A549 (cell line): ENCODE measurements at regions not wholly inside any gene's neighbourhood (a gene's known extent, or its start where the extent isn't known, plus 50 kb on each side); places are given as distances from the start of the nearest gene placed in this dataset.

Experiments
- ATAC-seq, 2 experiments: fragments of 200-7000 bp in 1 of 2; fragments of >200 bp in 1 of 2; cut with Nextera tagmentation in 1 of 2; cut with Tn5 transposase in 1 of 2; 3 replicates each; pipeline versions ENCODE4 v1.8.0 to v1.9.1; 2018 to 2020; ENCODE audit warnings: mild to moderate bottlenecking in 1 of 2, moderate library complexity in 1 of 2
- CTCF ChIA-PET: fragments of 300-600 bp; sonication (Branson Sonifier 250); formaldehyde crosslinking; extraction: SDS; loops from one replicate; lab custom pipeline; 2021; ENCODE audit warnings: antibody characterized with exemption, inconsistent platforms; lab: Yijun Ruan, JAX
- POLR2A ChIA-PET: fragments of 350-600 bp; formaldehyde crosslinking; extraction: SDS; loops from one replicate; lab custom pipeline; 2021; ENCODE audit warnings: antibody characterized with exemption, inconsistent platforms; lab: Yijun Ruan, JAX
- DNase-seq, 2 experiments: peaks; one replicate each; pipeline versions ENCODE4 v3.0.0 to v3.0.0-alpha.2; 2011 to 2016; ENCODE audit warnings: low read depth in 1 of 2, low spot score in 1 of 2
- FAIRE-seq: peaks from 2 replicates; lab custom pipeline; 2011; peaks lifted over from hg19 to GRCh38; lab: Jason Lieb, UNC
- H3K27ac ChIP-seq, 2 experiments: fragments of >200 bp; sonication (Bioruptor Twin); formaldehyde crosslinking; 3 replicates each; pipeline ENCODE4 v1.5.1; 2016 to 2017
- H3K4me1 ChIP-seq: fragments of >200 bp; sonication (Bioruptor Twin); formaldehyde crosslinking; 3 replicates; pipeline ENCODE4 v1.6.1; 2016
- H3K4me2 ChIP-seq: fragments of >200 bp; sonication (Bioruptor Twin); formaldehyde crosslinking; 3 replicates; pipeline ENCODE4 v1.6.1; 2016
- H3K4me3 ChIP-seq: fragments of >200 bp; sonication (Bioruptor Twin); formaldehyde crosslinking; 3 replicates; pipeline ENCODE4 v1.5.1; 2016
- H3K9me3 ChIP-seq: fragments of >200 bp; sonication (Bioruptor Twin); formaldehyde crosslinking; 3 replicates; pipeline ENCODE4 v1.6.1; 2016
- BHLHE40 ChIP-seq: IDR thresholded peaks from 2 replicates; pipeline ENCODE4 v1.6.1; 2012; ENCODE audit warnings: low read depth, low read length, inconsistent platforms
- CBX8 ChIP-seq: fragments of 200-600 bp; sonication (generic); IDR thresholded peaks from 2 replicates; pipeline ENCODE4 v1.6.1; 2016
- CEBPB ChIP-seq, 2 experiments: fragments of >200 bp in 1 of 2; sonication (Bioruptor Twin) in 1 of 2; formaldehyde crosslinking in 1 of 2; IDR thresholded peaks; 2 replicates each; pipeline ENCODE4 v1.6.1; 2012 to 2016
- EHMT2 ChIP-seq: fragments of 200-600 bp; sonication (generic); IDR thresholded peaks from 2 replicates; pipeline ENCODE4 v1.6.1; 2016; ENCODE audit warnings: antibody characterized with exemption, low read depth, mild to moderate bottlenecking, moderate library complexity
- ELK1 ChIP-seq: fragments of 150-350 bp; IDR thresholded peaks from 2 replicates; pipeline ENCODE4 v1.6.1; 2014; ENCODE audit warnings: low read depth, mild to moderate bottlenecking, low read length
- FOSL2 ChIP-seq, 2 experiments: fragments of 450-650 bp in 1 of 2; fragments of >200 bp in 1 of 2; sonication (Bioruptor Twin) in 1 of 2; formaldehyde crosslinking; IDR thresholded peaks; 2 replicates each; pipeline versions ENCODE4 v1.5.0 to v1.6.1; 2016 to 2020; ENCODE audit warnings: mild to moderate bottlenecking in 1 of 2, moderate library complexity in 1 of 2
- GATA3 ChIP-seq: IDR thresholded peaks from 2 replicates; pipeline ENCODE4 v1.6.1; 2012; ENCODE audit warnings: borderline replicate concordance
- HDAC2 ChIP-seq: fragments of 200-600 bp; sonication (generic); IDR thresholded peaks from 2 replicates; pipeline ENCODE4 v1.6.1; 2016
- HOXB13 ChIP-seq: fragments of 250-450 bp; sonication (Bioruptor Pico); IDR thresholded peaks from 2 replicates; pipeline ENCODE4 v1.5.0; 2020; ENCODE audit warnings: low read depth, mild to moderate bottlenecking, moderate library complexity
- JUNB ChIP-seq: fragments of >200 bp; sonication (Bioruptor Twin); formaldehyde crosslinking; IDR thresholded peaks from 2 replicates; pipeline ENCODE4 v1.6.1; 2016
- MAFK ChIP-seq: fragments of 450-650 bp; IDR thresholded peaks from 2 replicates; pipeline ENCODE4 v1.6.1; 2014; ENCODE audit not compliant: partially characterized antibody
- MAZ ChIP-seq: fragments of 150-350 bp; IDR thresholded peaks from 2 replicates; pipeline ENCODE4 v1.6.1; 2014; ENCODE audit warnings: antibody characterized with exemption, low read depth, low read length, borderline replicate concordance
- RAD21 ChIP-seq, 2 experiments: fragments of >200 bp in 1 of 2; sonication (Bioruptor Twin) in 1 of 2; formaldehyde crosslinking in 1 of 2; IDR thresholded peaks in 1 of 2; conservative IDR thresholded peaks in 1 of 2; 2 replicates in 1 of 2; 3 replicates in 1 of 2; pipeline ENCODE4 v1.6.1; 2012 to 2018; ENCODE audit warnings: inconsistent platforms in 1 of 2
- RARB ChIP-seq: fragments of 250-450 bp; sonication (Bioruptor Pico); IDR thresholded peaks from 2 replicates; pipeline ENCODE4 v1.8.0; 2021; ENCODE audit warnings: mild to moderate bottlenecking, moderate library complexity
- RCOR1 ChIP-seq: fragments of 150-350 bp; IDR thresholded peaks from 2 replicates; pipeline ENCODE4 v1.6.1; 2014; ENCODE audit warnings: antibody characterized with exemption, low read length, low read depth
- RFX5 ChIP-seq: fragments of 450-650 bp; IDR thresholded peaks from 2 replicates; pipeline ENCODE4 v1.7.1; 2014; ENCODE audit warnings: antibody characterized with exemption, mild to moderate bottlenecking, moderate library complexity
- TFCP2L1 ChIP-seq: fragments of 250-450 bp; sonication (Bioruptor Pico); IDR thresholded peaks from 2 replicates; pipeline ENCODE4 v1.5.0; 2021; ENCODE audit warnings: mild to moderate bottlenecking
- ZC3H11A ChIP-seq: fragments of 450-650 bp; IDR thresholded peaks from 2 replicates; pipeline ENCODE4 v1.6.1; 2014; ENCODE audit warnings: antibody characterized with exemption, mild to moderate bottlenecking
- ZFP36 ChIP-seq: fragments of 450-650 bp; IDR thresholded peaks from 2 replicates; pipeline ENCODE4 v1.6.1; 2014; ENCODE audit warnings: borderline replicate concordance; ENCODE audit not compliant: partially characterized antibody
- ZNF302 ChIP-seq: fragments of 250-450 bp; sonication (Bioruptor Pico); IDR thresholded peaks from 2 replicates; pipeline ENCODE4 v1.9.0; 2021; ENCODE audit warnings: inconsistent platforms, mild to moderate bottlenecking, moderate library complexity
- WGBS: methylation state at CpG from one replicate; pipeline ENCODE4 v1.1.6; 2017; ENCODE audit errors: missing lambda C conversion rate; 5-methylcytosine and 5-hydroxymethylcytosine counted together
- TF ChIP-seq, protein P1 (sequence below): fragments of 450-650 bp; IDR thresholded peaks from 2 replicates; pipeline ENCODE4 v1.6.1; 2014; ENCODE audit warnings: antibody characterized with exemption
- TF ChIP-seq, protein P2 (sequence below): fragments of >200 bp; sonication (Bioruptor Twin); formaldehyde crosslinking; IDR thresholded peaks from 3 replicates; pipeline ENCODE4 v1.6.1; 2016
- TF ChIP-seq, protein P3 (sequence below): fragments of >200 bp; sonication (Bioruptor Twin); formaldehyde crosslinking; IDR thresholded peaks from 2 replicates; pipeline ENCODE4 v1.6.1; 2016
- TF ChIP-seq, protein P4 (sequence below): fragments of 200-600 bp; sonication (generic); IDR thresholded peaks from 2 replicates; pipeline ENCODE4 v1.6.1; 2016; ENCODE audit warnings: antibody characterized with exemption, mild to moderate bottlenecking, moderate library complexity
- TF ChIP-seq, protein P5 (sequence below): IDR thresholded peaks from 2 replicates; pipeline ENCODE4 v1.6.1; 2012; ENCODE audit warnings: low read depth, borderline replicate concordance

DNA sequence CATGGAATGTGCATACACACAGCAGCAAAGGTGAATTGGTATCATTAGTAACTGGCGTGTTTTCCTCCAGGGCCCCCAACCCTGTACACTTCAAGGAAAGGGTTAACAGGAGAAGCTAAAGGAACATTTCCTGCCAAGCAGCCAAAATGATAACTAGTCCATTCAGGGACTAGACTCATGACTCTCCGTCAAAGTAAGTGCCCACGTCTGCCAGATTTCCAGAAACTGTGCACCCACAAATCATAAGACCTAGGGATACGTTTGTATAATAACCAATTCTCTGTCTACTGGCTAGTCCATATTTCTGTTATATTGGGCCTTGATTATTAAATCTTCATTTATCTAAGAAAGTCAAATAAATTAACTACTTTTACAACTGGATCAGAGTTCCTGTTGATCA lies 76.0 kb upstream of the NHSL1 start:
- no peak overlapping the region for H3K27ac ChIP-seq
- no peak for FAIRE-seq
- H3K4me1 ChIP-seq = no peaks in the 10 kb centered on the region
- TF ChIP-seq, protein P1, sequence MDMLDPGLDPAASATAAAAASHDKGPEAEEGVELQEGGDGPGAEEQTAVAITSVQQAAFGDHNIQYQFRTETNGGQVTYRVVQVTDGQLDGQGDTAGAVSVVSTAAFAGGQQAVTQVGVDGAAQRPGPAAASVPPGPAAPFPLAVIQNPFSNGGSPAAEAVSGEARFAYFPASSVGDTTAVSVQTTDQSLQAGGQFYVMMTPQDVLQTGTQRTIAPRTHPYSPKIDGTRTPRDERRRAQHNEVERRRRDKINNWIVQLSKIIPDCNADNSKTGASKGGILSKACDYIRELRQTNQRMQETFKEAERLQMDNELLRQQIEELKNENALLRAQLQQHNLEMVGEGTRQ = no peak
- TF ChIP-seq BHLHE40 (no peak), ZC3H11A (no peak), RCOR1 (no peak), ELK1 (no peak), GATA3 (no peak), FOSL2 (IDR thresholded peaks at IDR 0.05) (no peak), FOSL2 (CRISPR knock-in tag; IDR thresholded peaks at IDR 0.05) (no peak), EHMT2 (no peak), CEBPB (IDR thresholded peaks at IDR 0.05) (no peak), MAFK (no peak), TFCP2L1 (CRISPR knock-in tag) (no peak), MAZ (no peak), ZNF302 (CRISPR knock-in tag) (no peak), RFX5 (no peak), HDAC2 (no peak), HOXB13 (CRISPR knock-in tag) (no peak)
- TF ChIP-seq, protein P2, sequence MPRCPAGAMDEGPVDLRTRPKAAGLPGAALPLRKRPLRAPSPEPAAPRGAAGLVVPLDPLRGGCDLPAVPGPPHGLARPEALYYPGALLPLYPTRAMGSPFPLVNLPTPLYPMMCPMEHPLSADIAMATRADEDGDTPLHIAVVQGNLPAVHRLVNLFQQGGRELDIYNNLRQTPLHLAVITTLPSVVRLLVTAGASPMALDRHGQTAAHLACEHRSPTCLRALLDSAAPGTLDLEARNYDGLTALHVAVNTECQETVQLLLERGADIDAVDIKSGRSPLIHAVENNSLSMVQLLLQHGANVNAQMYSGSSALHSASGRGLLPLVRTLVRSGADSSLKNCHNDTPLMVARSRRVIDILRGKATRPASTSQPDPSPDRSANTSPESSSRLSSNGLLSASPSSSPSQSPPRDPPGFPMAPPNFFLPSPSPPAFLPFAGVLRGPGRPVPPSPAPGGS = no peak
- ChIA-PET CTCF (interaction anchor here (2.9 kb wide), 1 partner anchor 14 kb away, joined by 18 read pairs; no protein-coding TSS in a partner anchor), POLR2A (no interaction called here)
- 93% methylated on average over 4 of the region's 4 CpGs for WGBS
- H3K4me2 ChIP-seq = no peak overlapping the region
- DNase-seq = no peak
- no peak overlapping the region for H3K4me3 ChIP-seq
- H3K9me3 ChIP-seq = no peaks in the 10 kb centered on the region
- ATAC-seq = no peak

DNA sequence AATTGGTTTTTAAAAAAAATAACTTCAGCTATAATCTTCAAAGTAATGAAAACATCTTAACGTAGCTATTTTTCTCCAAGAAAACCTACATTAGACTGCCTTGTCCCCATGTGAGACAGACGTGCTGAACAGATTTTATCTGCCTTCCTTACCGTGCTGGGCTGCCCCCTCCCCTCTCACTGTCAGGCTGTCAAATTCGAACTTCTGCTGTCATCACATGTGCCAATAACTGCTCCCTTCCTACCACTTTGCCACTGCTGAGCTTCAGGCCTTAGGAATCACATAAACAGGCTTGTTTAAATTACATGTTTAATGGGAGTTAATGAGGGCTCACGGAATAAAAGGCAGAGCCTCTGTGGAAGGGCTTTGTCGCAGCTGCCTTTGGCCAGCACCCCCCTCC lies 77.0 kb upstream of the NHSL1 start:
- WGBS = 85% methylated on average over 6 of the region's 6 CpGs
- Histone ChIP-seq H3K27ac (no peak overlapping the region), H3K4me3 (no peak overlapping the region), H3K9me3 (no peaks in the 10 kb centered on the region), H3K4me1 (no peaks in the 10 kb centered on the region), H3K4me2 (no peak overlapping the region)
- no peak for DNase-seq
- CTCF ChIA-PET = interaction anchor here (2.9 kb wide), 1 partner anchor 13 kb away, joined by 18 read pairs; no protein-coding TSS in a partner anchor
- no peak for FAIRE-seq
- no peak for ATAC-seq
- POLR2A ChIA-PET = no interaction called here
- TF ChIP-seq ZNF302 (CRISPR knock-in tag) (no peak), FOSL2 (IDR thresholded peaks at IDR 0.05) (no peak), FOSL2 (CRISPR knock-in tag; IDR thresholded peaks at IDR 0.05) (no peak), CBX8 (no peak), RARB (no peak), MAZ (no peak), RAD21 (conservative IDR thresholded peaks at IDR 0.05 in 1 of 2, IDR thresholded peaks at IDR 0.05 in 1 of 2) (no peak), CEBPB (IDR thresholded peaks at IDR 0.05) (no peak), ZFP36 (no peak), JUNB (no peak)
- TF ChIP-seq, protein P2 = no peak
- TF ChIP-seq, protein P3, sequence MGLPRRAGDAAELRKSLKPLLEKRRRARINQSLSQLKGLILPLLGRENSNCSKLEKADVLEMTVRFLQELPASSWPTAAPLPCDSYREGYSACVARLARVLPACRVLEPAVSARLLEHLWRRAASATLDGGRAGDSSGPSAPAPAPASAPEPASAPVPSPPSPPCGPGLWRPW = no peak
- TF ChIP-seq, protein P4, sequence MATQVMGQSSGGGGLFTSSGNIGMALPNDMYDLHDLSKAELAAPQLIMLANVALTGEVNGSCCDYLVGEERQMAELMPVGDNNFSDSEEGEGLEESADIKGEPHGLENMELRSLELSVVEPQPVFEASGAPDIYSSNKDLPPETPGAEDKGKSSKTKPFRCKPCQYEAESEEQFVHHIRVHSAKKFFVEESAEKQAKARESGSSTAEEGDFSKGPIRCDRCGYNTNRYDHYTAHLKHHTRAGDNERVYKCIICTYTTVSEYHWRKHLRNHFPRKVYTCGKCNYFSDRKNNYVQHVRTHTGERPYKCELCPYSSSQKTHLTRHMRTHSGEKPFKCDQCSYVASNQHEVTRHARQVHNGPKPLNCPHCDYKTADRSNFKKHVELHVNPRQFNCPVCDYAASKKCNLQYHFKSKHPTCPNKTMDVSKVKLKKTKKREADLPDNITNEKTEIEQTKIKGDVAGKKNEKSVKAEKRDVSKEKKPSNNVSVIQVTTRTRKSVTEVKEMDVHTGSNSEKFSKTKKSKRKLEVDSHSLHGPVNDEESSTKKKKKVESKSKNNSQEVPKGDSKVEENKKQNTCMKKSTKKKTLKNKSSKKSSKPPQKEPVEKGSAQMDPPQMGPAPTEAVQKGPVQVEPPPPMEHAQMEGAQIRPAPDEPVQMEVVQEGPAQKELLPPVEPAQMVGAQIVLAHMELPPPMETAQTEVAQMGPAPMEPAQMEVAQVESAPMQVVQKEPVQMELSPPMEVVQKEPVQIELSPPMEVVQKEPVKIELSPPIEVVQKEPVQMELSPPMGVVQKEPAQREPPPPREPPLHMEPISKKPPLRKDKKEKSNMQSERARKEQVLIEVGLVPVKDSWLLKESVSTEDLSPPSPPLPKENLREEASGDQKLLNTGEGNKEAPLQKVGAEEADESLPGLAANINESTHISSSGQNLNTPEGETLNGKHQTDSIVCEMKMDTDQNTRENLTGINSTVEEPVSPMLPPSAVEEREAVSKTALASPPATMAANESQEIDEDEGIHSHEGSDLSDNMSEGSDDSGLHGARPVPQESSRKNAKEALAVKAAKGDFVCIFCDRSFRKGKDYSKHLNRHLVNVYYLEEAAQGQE = no peak
- TF ChIP-seq, protein P5, sequence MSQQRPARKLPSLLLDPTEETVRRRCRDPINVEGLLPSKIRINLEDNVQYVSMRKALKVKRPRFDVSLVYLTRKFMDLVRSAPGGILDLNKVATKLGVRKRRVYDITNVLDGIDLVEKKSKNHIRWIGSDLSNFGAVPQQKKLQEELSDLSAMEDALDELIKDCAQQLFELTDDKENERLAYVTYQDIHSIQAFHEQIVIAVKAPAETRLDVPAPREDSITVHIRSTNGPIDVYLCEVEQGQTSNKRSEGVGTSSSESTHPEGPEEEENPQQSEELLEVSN = no peak
